HFF-Myc (cell line): ENCODE measurements at regions not wholly inside any gene's neighbourhood (a gene's known extent, or its start where the extent isn't known, plus 50 kb on each side); places are given as distances from the start of the nearest gene placed in this dataset.

ENCODE experiments used
- DNase-seq: peaks from one replicate; pipeline ENCODE4 v3.0.0-alpha.2; 2011; ENCODE audit warnings: low read depth; ENCODE audit errors: extremely low read depth
- H3K4me3 ChIP-seq: replicated peaks from 2 replicates; pipeline ENCODE4 v1.5.1; 2011; ENCODE audit warnings: low read depth, mild to moderate bottlenecking, control low read depth, low read length
- TF ChIP-seq, protein P1 (sequence below): IDR thresholded peaks from 2 replicates; pipeline ENCODE4 v1.5.1; 2012; ENCODE audit warnings: mild to moderate bottlenecking, low read depth, low read length, control low read depth; ENCODE audit errors: missing control alignments

DNA sequence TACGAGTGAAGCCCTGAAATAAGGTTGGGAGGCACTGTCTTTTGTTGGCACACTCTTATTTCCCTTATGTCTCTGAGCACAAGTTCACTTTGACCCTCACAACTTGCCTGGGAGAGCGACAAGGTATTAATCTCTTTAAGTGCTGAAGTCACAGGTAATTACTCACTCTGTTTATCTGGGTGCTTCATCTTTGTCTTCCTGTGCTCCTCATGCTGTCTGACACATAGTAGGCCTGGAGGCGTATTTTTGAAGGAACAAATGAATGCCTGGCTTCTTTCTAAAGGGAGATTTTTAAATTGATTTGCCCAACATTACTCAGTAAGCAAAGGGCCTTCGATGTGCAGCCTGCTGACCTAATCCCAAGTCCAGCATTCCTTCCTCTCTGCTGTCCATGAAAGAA is 507.1 kb upstream of the TNP1 start:
- DNase-seq = no peak
- TF ChIP-seq, protein P1, sequence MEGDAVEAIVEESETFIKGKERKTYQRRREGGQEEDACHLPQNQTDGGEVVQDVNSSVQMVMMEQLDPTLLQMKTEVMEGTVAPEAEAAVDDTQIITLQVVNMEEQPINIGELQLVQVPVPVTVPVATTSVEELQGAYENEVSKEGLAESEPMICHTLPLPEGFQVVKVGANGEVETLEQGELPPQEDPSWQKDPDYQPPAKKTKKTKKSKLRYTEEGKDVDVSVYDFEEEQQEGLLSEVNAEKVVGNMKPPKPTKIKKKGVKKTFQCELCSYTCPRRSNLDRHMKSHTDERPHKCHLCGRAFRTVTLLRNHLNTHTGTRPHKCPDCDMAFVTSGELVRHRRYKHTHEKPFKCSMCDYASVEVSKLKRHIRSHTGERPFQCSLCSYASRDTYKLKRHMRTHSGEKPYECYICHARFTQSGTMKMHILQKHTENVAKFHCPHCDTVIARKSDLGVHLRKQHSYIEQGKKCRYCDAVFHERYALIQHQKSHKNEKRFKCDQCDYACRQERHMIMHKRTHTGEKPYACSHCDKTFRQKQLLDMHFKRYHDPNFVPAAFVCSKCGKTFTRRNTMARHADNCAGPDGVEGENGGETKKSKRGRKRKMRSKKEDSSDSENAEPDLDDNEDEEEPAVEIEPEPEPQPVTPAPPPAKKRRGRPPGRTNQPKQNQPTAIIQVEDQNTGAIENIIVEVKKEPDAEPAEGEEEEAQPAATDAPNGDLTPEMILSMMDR = no peak
- no peak overlapping the region for H3K4me3 ChIP-seq

DNA sequence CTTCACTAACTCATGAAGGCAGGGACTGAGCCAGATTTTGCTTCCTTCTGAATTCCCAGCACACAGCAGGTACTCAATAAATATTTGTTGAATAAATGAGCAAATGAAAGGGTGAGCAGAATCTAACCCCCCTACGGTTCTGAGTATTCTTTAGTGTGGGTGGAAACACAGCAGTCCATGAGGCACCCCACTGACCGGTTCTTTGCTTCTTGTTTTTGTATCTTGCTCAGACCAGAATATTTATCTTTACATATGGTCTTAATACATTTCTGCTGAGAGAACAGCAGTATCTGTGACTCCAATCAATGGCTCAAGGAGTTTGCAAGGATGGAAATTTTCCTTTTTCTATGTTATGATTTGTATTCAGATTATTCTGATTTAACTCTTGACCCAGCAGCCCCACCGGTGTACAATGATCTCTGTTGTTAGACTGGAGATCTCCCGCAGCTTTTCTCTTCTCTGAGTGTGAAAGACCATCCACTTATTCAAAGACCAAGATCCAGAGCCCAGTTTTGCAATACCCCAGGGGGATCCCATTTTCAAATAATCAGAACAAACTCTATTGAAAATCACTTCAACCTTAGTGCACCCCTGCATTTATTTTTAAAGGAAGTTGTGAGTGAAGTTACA is 506.5 kb upstream of the TNP1 start:
- H3K4me3 ChIP-seq = no peak overlapping the region
- TF ChIP-seq, protein P1 = no peak
- DNase-seq = no peak

DNA sequence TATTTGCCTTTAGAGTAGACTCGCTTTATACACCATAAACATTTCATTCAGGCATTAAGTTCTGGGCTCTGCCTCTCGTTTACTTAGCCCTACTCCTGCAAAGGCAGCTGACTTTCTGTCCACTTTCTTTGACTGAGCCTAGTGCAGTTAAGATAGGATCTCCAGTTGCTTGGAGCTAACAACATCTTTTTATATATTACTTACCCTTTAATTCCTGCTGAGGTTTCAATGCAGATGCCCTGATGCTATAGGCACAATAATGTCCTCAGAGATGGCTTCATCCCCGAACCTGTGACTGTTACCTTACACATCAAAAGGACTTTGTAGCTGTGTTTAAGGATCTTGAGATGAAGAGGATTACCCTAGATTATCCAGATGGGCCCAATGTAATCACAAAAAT is 505.8 kb upstream of the TNP1 start:
- no peak overlapping the region for H3K4me3 ChIP-seq
- TF ChIP-seq, protein P1 = no peak
- DNase-seq = no peak

DNA sequence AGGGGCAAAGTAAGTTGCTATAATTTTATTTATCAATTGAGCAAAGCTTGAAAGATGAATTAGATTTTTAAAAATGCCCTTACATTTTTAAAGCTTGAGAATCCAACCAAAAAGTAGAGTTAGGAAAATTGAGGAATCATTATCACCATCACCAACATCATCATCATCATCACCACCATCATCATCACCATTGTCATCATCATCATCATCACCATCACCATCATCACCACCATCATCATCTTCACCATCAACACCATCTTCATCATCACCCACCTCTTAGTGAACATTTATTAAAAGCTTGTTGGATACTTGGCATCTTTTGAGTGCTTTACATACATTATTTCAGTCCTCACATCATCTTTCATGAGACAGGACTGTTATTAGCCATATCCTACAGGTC is 504.4 kb upstream of the TNP1 start:
- TF ChIP-seq, protein P1 = no peak
- DNase-seq = no peak
- H3K4me3 ChIP-seq = no peak overlapping the region

DNA sequence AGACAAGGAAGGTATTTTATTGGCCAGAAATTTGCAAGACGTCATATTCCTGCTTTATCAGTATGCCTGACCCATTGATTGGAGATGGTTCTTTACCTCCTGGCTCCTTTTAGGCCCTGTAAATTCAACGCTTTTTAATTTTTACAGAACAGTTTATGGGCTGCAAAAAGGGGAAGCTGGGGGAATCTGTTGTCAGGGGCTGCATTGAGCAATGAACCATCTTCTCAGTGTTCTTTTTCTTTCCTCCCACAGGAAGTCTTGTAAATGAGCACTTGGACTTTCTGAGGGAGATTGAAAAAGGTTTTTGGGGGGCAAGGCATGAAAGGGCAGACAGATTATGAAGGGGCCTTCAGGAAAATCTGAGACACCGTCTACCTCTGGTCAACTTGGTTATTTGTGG is 503.6 kb upstream of the TNP1 start:
- TF ChIP-seq, protein P1 = no peak
- DNase-seq = no peak
- no peak overlapping the region for H3K4me3 ChIP-seq

DNA sequence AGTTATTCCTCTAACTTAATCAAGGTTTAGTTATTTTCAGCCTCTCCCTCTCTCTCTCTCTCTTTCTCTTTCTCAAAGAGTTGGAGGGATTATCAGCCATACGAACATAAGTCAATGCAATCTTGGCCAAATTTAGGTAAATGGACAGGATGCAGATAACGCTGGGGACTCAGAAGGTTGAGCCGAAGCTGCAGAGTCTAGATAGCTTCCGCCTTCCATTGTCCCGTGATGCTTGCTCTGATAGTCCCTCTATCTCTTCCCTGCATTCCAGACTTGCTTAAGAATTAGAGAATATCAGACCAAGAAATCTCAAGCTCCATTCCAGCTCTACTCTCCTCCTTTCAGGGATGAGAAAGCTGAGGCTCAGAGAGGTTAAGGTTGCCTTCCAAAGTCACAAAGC is 502.8 kb upstream of the TNP1 start:
- H3K4me3 ChIP-seq = no peak overlapping the region
- TF ChIP-seq, protein P1 = no peak
- no peak for DNase-seq

DNA sequence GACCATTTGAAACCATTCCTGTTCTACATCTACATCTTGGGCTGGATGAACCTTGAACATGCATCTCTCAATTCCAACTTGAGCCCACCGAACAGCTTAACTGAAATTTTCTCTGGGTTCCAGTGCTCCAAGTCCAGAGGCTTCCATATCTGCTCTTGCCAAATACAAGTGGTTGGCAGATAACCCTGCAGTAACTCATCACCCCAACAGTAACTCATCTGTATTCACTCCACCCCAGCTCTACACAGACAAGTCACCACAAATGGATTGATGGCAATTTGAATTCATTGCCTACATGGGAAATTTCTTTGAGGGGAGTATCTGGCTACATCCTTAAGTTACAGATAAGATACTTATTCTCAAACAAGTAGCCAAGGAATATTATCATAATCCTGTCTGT is 502.4 kb upstream of the TNP1 start:
- no peak for DNase-seq
- TF ChIP-seq, protein P1 = no peak
- no peak overlapping the region for H3K4me3 ChIP-seq
